Astrocyte (in vitro differentiated cells and primary cell): ENCODE measurements at regions not wholly inside any gene's neighbourhood (a gene's known extent, or its start where the extent isn't known, plus 50 kb on each side); places are given as distances from the start of the nearest gene placed in this dataset.

Source experiments
- DNase-seq: peaks from one replicate; pipeline ENCODE4 v3.0.0-alpha.2; 2010; ENCODE audit warnings: low read depth
- FAIRE-seq: peaks from 2 replicates; lab custom pipeline; 2011; peaks lifted over from hg19 to GRCh38; lab: Jason Lieb, UNC
- H2AFZ ChIP-seq: 2 replicates; pipeline ENCODE4 v1.6.0; 2012; ENCODE audit warnings: low read depth, low read length, inconsistent platforms
- H3K27ac ChIP-seq: 2 replicates; pipeline ENCODE4 v1.5.1; 2011; ENCODE audit warnings: low read depth, low read length, inconsistent platforms
- H3K27me3 ChIP-seq: 2 replicates; pipeline ENCODE4 v1.6.0; 2011; ENCODE audit warnings: low read length, inconsistent platforms; ENCODE audit not compliant: insufficient read depth
- H3K36me3 ChIP-seq: 2 replicates; pipeline ENCODE4 v1.5.1; 2011; ENCODE audit warnings: low read length, inconsistent platforms; ENCODE audit not compliant: insufficient read depth
- H3K4me1 ChIP-seq: 2 replicates; pipeline ENCODE4 v1.5.1; 2011; ENCODE audit warnings: low read length, inconsistent platforms; ENCODE audit not compliant: insufficient read depth
- H3K4me2 ChIP-seq: 2 replicates; pipeline ENCODE4 v1.6.0; 2012; ENCODE audit warnings: low read length, inconsistent platforms
- H3K4me3 ChIP-seq: 2 replicates; pipeline ENCODE4 v1.5.1; 2011; ENCODE audit warnings: low read depth, mild to moderate bottlenecking, low read length, inconsistent platforms; ENCODE audit not compliant: insufficient read depth
- H3K79me2 ChIP-seq: 2 replicates; pipeline ENCODE4 v1.6.0; 2012; ENCODE audit warnings: mild to moderate bottlenecking, low read length, inconsistent platforms; ENCODE audit not compliant: insufficient read depth
- H3K9ac ChIP-seq: 2 replicates; pipeline ENCODE4 v1.6.0; 2012; ENCODE audit warnings: mild to moderate bottlenecking, low read length, inconsistent platforms
- H3K9me3 ChIP-seq: 2 replicates; pipeline ENCODE4 v1.5.1; 2012; ENCODE audit warnings: low read depth, mild to moderate bottlenecking, low read length, inconsistent platforms; ENCODE audit not compliant: insufficient read depth
- H4K20me1 ChIP-seq: 2 replicates; pipeline ENCODE4 v1.6.0; 2012; ENCODE audit warnings: low read length, inconsistent platforms; ENCODE audit not compliant: insufficient read depth
- H3K27ac Mint-ChIP-seq: one replicate; pipeline ENCODE4 v1.8.0; 2021; ENCODE audit warnings: mild to moderate bottlenecking, mixed read lengths; ENCODE audit not compliant: unreplicated experiment
- H3K27me3 Mint-ChIP-seq: one replicate; pipeline ENCODE4 v1.8.0; 2021; ENCODE audit warnings: low read depth, mixed read lengths; ENCODE audit not compliant: unreplicated experiment
- H3K36me3 Mint-ChIP-seq: one replicate; pipeline ENCODE4 v1.8.0; 2021; ENCODE audit warnings: low read depth, mixed read lengths; ENCODE audit not compliant: unreplicated experiment
- H3K4me1 Mint-ChIP-seq: one replicate; pipeline ENCODE4 v1.8.0; 2021; ENCODE audit warnings: low read depth, mixed read lengths; ENCODE audit not compliant: unreplicated experiment
- H3K4me3 Mint-ChIP-seq: one replicate; pipeline ENCODE4 v1.8.0; 2021; ENCODE audit warnings: mild to moderate bottlenecking, moderate library complexity, mixed read lengths; ENCODE audit not compliant: unreplicated experiment
- H3K9me3 Mint-ChIP-seq: one replicate; pipeline ENCODE4 v1.8.0; 2021; ENCODE audit warnings: mild to moderate bottlenecking, mixed read lengths; ENCODE audit not compliant: unreplicated experiment
- CTCF ChIP-seq: IDR thresholded peaks from 2 replicates; pipeline ENCODE4 v1.5.1; 2011; ENCODE audit warnings: low read depth, mild to moderate bottlenecking, inconsistent platforms, low read length, moderate library complexity; ENCODE audit not compliant: insufficient read depth
- EZH2 ChIP-seq: IDR thresholded peaks from 2 replicates; pipeline ENCODE4 v1.6.1; 2012; ENCODE audit warnings: mild to moderate bottlenecking, low read length, inconsistent platforms; ENCODE audit not compliant: insufficient read depth

GRCh38 chr12:17192721-17193120 lies 586.8 kb upstream of the LMO3 start:
- Mint-ChIP-seq H3K4me3 (no peak overlapping the region), H3K27me3 (no peaks in the 10 kb centered on the region), H3K36me3 (no peaks in the 10 kb centered on the region), H3K4me1 (no peaks in the 10 kb centered on the region), H3K9me3 (no peaks in the 10 kb centered on the region), H3K27ac (no peak overlapping the region)
- FAIRE-seq (no peak), DNase-seq (no peak)
- Histone ChIP-seq H3K27ac (no peak overlapping the region), H4K20me1 (no peaks in the 10 kb centered on the region), H3K4me3 (no peak overlapping the region), H3K4me2 (no peak overlapping the region), H2AFZ (no peak overlapping the region), H3K9ac (no peak overlapping the region), H3K4me1 (no peaks in the 10 kb centered on the region), H3K79me2 (no peaks in the 10 kb centered on the region), H3K27me3 (no peaks in the 10 kb centered on the region), H3K36me3 (no peaks in the 10 kb centered on the region), H3K9me3 (no peaks in the 10 kb centered on the region)
- no peak for TF ChIP-seq CTCF
- no peak for TF ChIP-seq EZH2

DNA sequence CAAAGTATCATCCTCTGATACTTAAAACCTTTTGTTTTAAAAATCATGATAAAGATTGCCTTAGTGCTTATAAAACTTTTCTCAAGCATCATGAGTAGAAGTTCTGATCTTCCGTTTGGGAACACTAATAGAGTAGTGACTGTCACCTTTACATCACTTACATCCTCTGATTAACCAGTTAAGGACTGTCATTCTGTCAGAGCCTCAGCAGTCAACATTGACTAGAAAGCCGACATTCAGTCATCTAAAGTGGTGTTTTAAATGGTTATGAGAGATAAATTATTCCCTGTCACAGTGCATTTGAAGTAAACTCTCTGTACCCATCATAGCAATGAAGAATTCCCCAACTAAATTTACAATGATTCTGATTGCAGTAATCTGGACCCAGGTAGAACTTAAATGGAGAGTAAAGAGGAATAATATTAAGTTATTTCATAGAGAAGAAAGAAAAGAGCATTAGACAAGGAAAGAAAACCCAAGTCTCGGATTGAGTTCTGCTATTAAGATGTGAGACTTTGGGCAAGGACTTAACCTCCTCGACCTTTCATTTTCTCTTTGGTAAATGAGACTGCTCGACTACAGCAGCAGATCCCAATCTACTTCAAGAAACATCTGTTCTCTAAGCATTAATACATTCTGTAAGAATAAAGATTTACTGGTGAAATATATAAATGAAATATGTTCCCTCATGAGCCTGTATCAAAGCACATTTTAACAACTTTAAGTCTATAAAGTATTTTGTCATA lies 563.9 kb upstream of the LMO3 start:
- Histone ChIP-seq H3K79me2 (no peaks in the 10 kb centered on the region), H3K4me2 (no peak overlapping the region), H3K4me3 (no peak overlapping the region), H3K27me3 (no peaks in the 10 kb centered on the region), H3K27ac (no peak overlapping the region), H2AFZ (no peak overlapping the region), H3K36me3 (no peaks in the 10 kb centered on the region), H3K9me3 (no peaks in the 10 kb centered on the region), H3K4me1 (no peaks in the 10 kb centered on the region), H4K20me1 (no peaks in the 10 kb centered on the region), H3K9ac (no peak overlapping the region)
- TF ChIP-seq CTCF (no peak), EZH2 (no peak)
- Mint-ChIP-seq H3K4me1 (peaks cover 3% of the 10 kb centered on the region), H3K27me3 (no peaks in the 10 kb centered on the region), H3K27ac (no peak overlapping the region), H3K4me3 (no peak overlapping the region), H3K9me3 (no peaks in the 10 kb centered on the region), H3K36me3 (no peaks in the 10 kb centered on the region)
- DNase-seq, result no peak
- FAIRE-seq, result no peak
